Tibial nerve (tissue), 4 donors: ENCODE measurements at regions not wholly inside any gene's neighbourhood (a gene's known extent, or its start where the extent isn't known, plus 50 kb on each side); places are given as distances from the start of the nearest gene placed in this dataset.

Experiments
- DNase-seq, 2 donors: peaks; one replicate each; pipeline ENCODE4 v3.0.0-alpha.2; 2019; ENCODE audit warnings: low spot score in 2 of 2
- H3K27ac ChIP-seq, 4 donors: fragments of 200-600 bp; sonication (generic) in 3 of 4; one replicate each; pipeline ENCODE4 v1.5.1; 2017 to 2019; ENCODE audit warnings: mild to moderate bottlenecking in 1 of 4
- H3K27me3 ChIP-seq, 2 donors: fragments of 200-600 bp; sonication (generic) in 1 of 2; one replicate each; pipeline versions ENCODE4 v1.5.1 to v1.6.0; 2017 to 2019
- H3K36me3 ChIP-seq, 3 donors: fragments of 200-600 bp; sonication (generic); one replicate each; pipeline ENCODE4 v1.5.1; 2018 to 2019
- H3K4me1 ChIP-seq, 4 donors: fragments of 200-600 bp; sonication (generic) in 3 of 4; one replicate each; pipeline ENCODE4 v1.5.1; 2017 to 2019
- H3K4me3 ChIP-seq, 4 donors: fragments of 200-600 bp; sonication (generic) in 3 of 4; one replicate each; pipeline ENCODE4 v1.5.1; 2017 to 2019; ENCODE audit warnings: mild to moderate bottlenecking in 1 of 4, moderate library complexity in 1 of 4
- H3K9me3 ChIP-seq, 4 donors: fragments of 200-600 bp; sonication (generic) in 3 of 4; one replicate each; pipeline ENCODE4 v1.5.1; 2017 to 2019
- CTCF ChIP-seq, 5 experiments: fragments of 200-600 bp in 3 of 5; fragments of 450-650 bp in 2 of 5; sonication (generic) in 3 of 5; IDR thresholded peaks; one replicate each; pipeline ENCODE4 v1.5.1; 2016 to 2019; ENCODE audit warnings: antibody characterized with exemption in 5 of 5, mild to moderate bottlenecking in 3 of 5, moderate library complexity in 2 of 5
- EP300 ChIP-seq, 2 donors: sonication (generic); formaldehyde crosslinking; IDR thresholded peaks; one replicate each; pipeline ENCODE4 v1.6.1; 2017; ENCODE audit warnings: antibody characterized with exemption in 2 of 2, mild to moderate bottlenecking in 1 of 2
- POLR2A ChIP-seq, 2 donors: fragments of 450-650 bp; IDR thresholded peaks; one replicate each; pipeline ENCODE4 v1.6.1; 2017; ENCODE audit warnings: antibody characterized with exemption in 2 of 2, mild to moderate bottlenecking in 2 of 2, moderate library complexity in 2 of 2
- WGBS, 2 donors: methylation state at CpG; one replicate each; pipeline ENCODE4 v1.1.5; 2018; 5-methylcytosine and 5-hydroxymethylcytosine counted together

- TF ChIP-seq CTCF (IDR thresholded peaks at IDR 0.05) (no peak), POLR2A (IDR thresholded peaks at IDR 0.05) (no peak), EP300 (IDR thresholded peaks at IDR 0.05) (no peak)
- DNase-seq = no peak
- Histone ChIP-seq H3K4me3 (no peak overlapping the region), H3K27ac (no peak overlapping the region), H3K27me3 (peaks cover 0 to 6% of the 10 kb centered on the region in 2 donors), H3K9me3 (no peaks in the 10 kb centered on the region), H3K4me1 (no peaks in the 10 kb centered on the region), H3K36me3 (no peaks in the 10 kb centered on the region)
- WGBS, 2 donors = 91% methylated on average over 17 of the region's 17 CpGs
Observed at GRCh38 chr12:125684968-125685790, 619.9 kb downstream of the AACS start.

- no peak for TF ChIP-seq EP300 (IDR thresholded peaks at IDR 0.05)
- TF ChIP-seq CTCF (IDR thresholded peaks at IDR 0.05) = no peak
- TF ChIP-seq POLR2A (IDR thresholded peaks at IDR 0.05) = no peak
- no peaks in the 10 kb centered on the region for H3K36me3 ChIP-seq
- no peaks in the 10 kb centered on the region for H3K9me3 ChIP-seq
- H3K4me3 ChIP-seq = no peak overlapping the region
- no peaks in the 10 kb centered on the region for H3K4me1 ChIP-seq
- no peak overlapping the region for H3K27ac ChIP-seq
- peaks cover 0 to 6% of the 10 kb centered on the region in 2 donors for H3K27me3 ChIP-seq
- 28 to 36% methylated on average over 3 of the region's 3 CpGs for WGBS, 2 donors
- DNase-seq = no peak
Observed at GRCh38 chr12:125685915-125686314, 620.7 kb downstream of the AACS start.

GRCh38 chr12:125687403-125687802 is 622.2 kb downstream of the AACS start:
- peaks cover 0 to 6% of the 10 kb centered on the region in 2 donors for H3K27me3 ChIP-seq
- no peaks in the 10 kb centered on the region for H3K4me1 ChIP-seq
- no peak for TF ChIP-seq EP300 (IDR thresholded peaks at IDR 0.05)
- no peak for TF ChIP-seq CTCF (IDR thresholded peaks at IDR 0.05)
- TF ChIP-seq POLR2A (IDR thresholded peaks at IDR 0.05) = no peak
- no peak overlapping the region for H3K4me3 ChIP-seq
- no peak for DNase-seq
- H3K27ac ChIP-seq = no peak overlapping the region
- H3K36me3 ChIP-seq = no peaks in the 10 kb centered on the region
- 79 to 81% methylated on average over 3 of the region's 3 CpGs for WGBS, 2 donors
- H3K9me3 ChIP-seq = no peaks in the 10 kb centered on the region

- H3K36me3 ChIP-seq = no peaks in the 10 kb centered on the region
- 89 to 94% methylated on average over 3 to 7 of the region's 7 CpGs for WGBS, 2 donors
- TF ChIP-seq EP300 (IDR thresholded peaks at IDR 0.05) = no peak
- TF ChIP-seq POLR2A (IDR thresholded peaks at IDR 0.05) = no peak
- no peak for TF ChIP-seq CTCF (IDR thresholded peaks at IDR 0.05)
- H3K27me3 ChIP-seq = peaks cover 0 to 6% of the 10 kb centered on the region in 2 donors
- no peaks in the 10 kb centered on the region for H3K4me1 ChIP-seq
- H3K27ac ChIP-seq = no peak overlapping the region
- H3K4me3 ChIP-seq = no peak overlapping the region
- no peaks in the 10 kb centered on the region for H3K9me3 ChIP-seq
- DNase-seq = no peak
Observed at GRCh38 chr12:125687820-125688219, 622.6 kb downstream of the AACS start.

- Histone ChIP-seq H3K36me3 (no peaks in the 10 kb centered on the region), H3K4me1 (no peaks in the 10 kb centered on the region), H3K9me3 (no peaks in the 10 kb centered on the region), H3K27me3 (peaks cover 0 to 6% of the 10 kb centered on the region in 2 donors), H3K27ac (no peak overlapping the region), H3K4me3 (no peak overlapping the region)
- no peak for DNase-seq
- WGBS, 2 donors = 86 to 93% methylated on average over 5 to 7 of the region's 7 CpGs
- TF ChIP-seq EP300 (IDR thresholded peaks at IDR 0.05) (no peak), POLR2A (IDR thresholded peaks at IDR 0.05) (no peak), CTCF (IDR thresholded peaks at IDR 0.05) (no peak)
Observed at GRCh38 chr12:125688223-125688622, 623.0 kb downstream of the AACS start.
